ENCODE measurements at regions not wholly inside any gene's neighbourhood (a gene's known extent, or its start where the extent isn't known, plus 50 kb on each side); places are given as distances from the start of the nearest gene placed in this dataset.

- no peak for TF ChIP-seq CTCF (IDR thresholded peaks at IDR 0.05)
- TF ChIP-seq POLR2A (IDR thresholded peaks at IDR 0.05) = no peak
These were observed 645.0 kb downstream of the CBLN2 start for GRCh38 chr18:71899183-71899582.

Measured in right lobe of liver (tissue), 4 donors.